CD14-positive monocyte (primary cell): ENCODE measurements at regions not wholly inside any gene's neighbourhood (a gene's known extent, or its start where the extent isn't known, plus 50 kb on each side); places are given as distances from the start of the nearest gene placed in this dataset.

ENCODE experiments used
- DNase-seq, 3 donors: peaks; one replicate each; pipeline ENCODE4 v3.0.0-alpha.2; 2011 to 2022
- H2AFZ ChIP-seq: 2 replicates; pipeline ENCODE4 v1.6.0; 2012; ENCODE audit warnings: mild to moderate bottlenecking, low read depth, low read length, inconsistent platforms; ENCODE audit not compliant: insufficient read depth, poor library complexity, severe bottlenecking
- H3K27ac ChIP-seq, 2 donors: 1 replicate in 1 of 2; 2 replicates in 1 of 2; pipeline ENCODE4 v1.5.1; 2012 to 2013; ENCODE audit warnings: low read length in 2 of 2, control low read depth in 1 of 2, inconsistent platforms in 1 of 2, low read depth in 1 of 2, mild to moderate bottlenecking in 1 of 2
- H3K27me3 ChIP-seq, 2 donors: one replicate each; pipeline versions ENCODE4 v1.6.0 to v1.6.1; 2011 to 2013; ENCODE audit warnings: low read length in 2 of 2; ENCODE audit not compliant: control insufficient read depth in 2 of 2, insufficient read depth in 2 of 2
- H3K36me3 ChIP-seq, 2 donors: replicated peaks in 1 of 2; 1 replicate in 1 of 2; 2 replicates in 1 of 2; pipeline versions ENCODE4 v1.5.1 to v1.6.1; 2012 to 2013; ENCODE audit warnings: low read length in 2 of 2, control low read depth in 1 of 2, inconsistent platforms in 1 of 2, mild to moderate bottlenecking in 1 of 2; ENCODE audit not compliant: insufficient read depth in 2 of 2, control insufficient read depth in 1 of 2
- H3K4me1 ChIP-seq, 2 donors: 1 replicate in 1 of 2; 2 replicates in 1 of 2; pipeline versions ENCODE4 v1.5.1 to v1.6.1; 2012 to 2013; ENCODE audit warnings: low read length in 2 of 2, control low read depth in 1 of 2, inconsistent platforms in 1 of 2, mild to moderate bottlenecking in 1 of 2, moderate library complexity in 1 of 2; ENCODE audit not compliant: insufficient read depth in 2 of 2, control insufficient read depth in 1 of 2
- H3K4me2 ChIP-seq: replicated peaks from 2 replicates; pipeline ENCODE3; 2012; ENCODE audit warnings: low read length, moderate library complexity, mild to moderate bottlenecking; ENCODE audit not compliant: poor library complexity, severe bottlenecking; ENCODE audit errors: extremely low read depth
- H3K4me3 ChIP-seq, 3 experiments: fragments of 200-600 bp in 1 of 3; sonication (generic) in 1 of 3; replicated peaks in 1 of 3; 1 replicate in 2 of 3; 2 replicates in 1 of 3; pipeline ENCODE4 v1.5.1; 2011 to 2013; ENCODE audit warnings: low read length in 3 of 3, mild to moderate bottlenecking in 3 of 3, control low read depth in 2 of 3, low read depth in 2 of 3, inconsistent platforms in 1 of 3, moderate library complexity in 1 of 3
- H3K79me2 ChIP-seq: 2 replicates; pipeline ENCODE4 v1.6.0; 2012; ENCODE audit warnings: mild to moderate bottlenecking, control low read depth, inconsistent platforms, low read length, moderate library complexity; ENCODE audit not compliant: insufficient read depth
- H3K9ac ChIP-seq: 2 replicates; pipeline ENCODE4 v1.6.0; 2017; ENCODE audit warnings: low read length, mild to moderate bottlenecking; ENCODE audit not compliant: insufficient read depth, poor library complexity, severe bottlenecking
- H3K9me3 ChIP-seq, 2 donors: replicated peaks in 1 of 2; 1 replicate in 1 of 2; 2 replicates in 1 of 2; pipeline versions ENCODE4 v1.5.1 to v1.6.1; 2012 to 2013; ENCODE audit warnings: low read length in 2 of 2, control low read depth in 1 of 2; ENCODE audit not compliant: control insufficient read depth in 1 of 2, insufficient read depth in 1 of 2
- H4K20me1 ChIP-seq: 2 replicates; pipeline ENCODE4 v1.6.0; 2012; ENCODE audit warnings: mild to moderate bottlenecking, low read length, control low read depth, moderate library complexity; ENCODE audit not compliant: insufficient read depth
- H3K27ac Mint-ChIP-seq, 7 donors: one replicate each; pipeline ENCODE4 v1.8.0; 2020; ENCODE audit warnings: mild to moderate bottlenecking in 7 of 7, mixed read lengths in 7 of 7, moderate library complexity in 6 of 7, inconsistent platforms in 2 of 7
- H3K27me3 Mint-ChIP-seq, 3 donors: one replicate each; pipeline ENCODE4 v1.8.0; 2021 to 2022; ENCODE audit warnings: low read depth in 3 of 3, mild to moderate bottlenecking in 3 of 3, mixed read lengths in 3 of 3, moderate library complexity in 3 of 3, inconsistent platforms in 1 of 3
- H3K36me3 Mint-ChIP-seq, 2 donors: one replicate each; pipeline ENCODE4 v1.8.0; 2020; ENCODE audit warnings: mixed read lengths in 2 of 2, inconsistent platforms in 1 of 2, mild to moderate bottlenecking in 1 of 2
- H3K4me1 Mint-ChIP-seq: one replicate; pipeline ENCODE4 v1.8.0; 2020; ENCODE audit warnings: mild to moderate bottlenecking, mixed read lengths
- H3K4me3 Mint-ChIP-seq, 2 donors: one replicate each; pipeline ENCODE4 v1.8.0; 2020; ENCODE audit warnings: mild to moderate bottlenecking in 2 of 2, mixed read lengths in 2 of 2, moderate library complexity in 1 of 2
- H3K9me3 Mint-ChIP-seq, 7 donors: one replicate each; pipeline ENCODE4 v1.8.0; 2020 to 2022; ENCODE audit warnings: mixed read lengths in 7 of 7, mild to moderate bottlenecking in 6 of 7, moderate library complexity in 6 of 7, inconsistent platforms in 2 of 7
- CTCF ChIP-seq: fragments of 200-600 bp; IDR thresholded peaks from one replicate; pipeline ENCODE4 v1.8.0; 2022; ENCODE audit warnings: antibody characterized with exemption, mild to moderate bottlenecking
- WGBS: methylation state at CpG from one replicate; pipeline ENCODE4 v1.1.5; 2013; ENCODE audit warnings: missing lambda C conversion rate; ENCODE audit not compliant: insufficient coverage; 5-methylcytosine and 5-hydroxymethylcytosine counted together
- intact Hi-C, 2 donors: fragments of 100-400 bp; cut with micrococcal nuclease; formaldehyde crosslinking; loops; one replicate each; pipeline versions ENCODE4 v1.15.0 to v1.15.1; 2023

- Histone ChIP-seq H3K9ac (no peak overlapping the region), H3K27me3 (no peaks in the 10 kb centered on the region), H3K4me3 (no peak overlapping the region), H3K79me2 (no peaks in the 10 kb centered on the region), H3K4me1 (no peaks in the 10 kb centered on the region), H3K36me3 (no peaks in the 10 kb centered on the region), H3K9me3 (no peaks in the 10 kb centered on the region), H4K20me1 (no peaks in the 10 kb centered on the region), H2AFZ (no peak overlapping the region), H3K4me2 (no peak overlapping the region), H3K27ac (no peak overlapping the region)
- Mint-ChIP-seq H3K27ac (no peak overlapping the region), H3K36me3 (no peaks in the 10 kb centered on the region), H3K9me3 (peaks cover 0 to 2% (median 0%) of the 10 kb centered on the region in 7 donors), H3K4me1 (no peaks in the 10 kb centered on the region), H3K4me3 (no peak overlapping the region), H3K27me3 (peaks cover 0 to 2% (median 2%) of the 10 kb centered on the region in 3 donors)
- no peak for DNase-seq
- intact Hi-C loops = no loop called here
- no CpG with 5 or more reads among the region's 2 CpGs for WGBS
- TF ChIP-seq CTCF = no peak
Observed at GRCh38 chr10:125462845-125463244, 220.1 kb downstream of the TEX36 start.

GRCh38 chr10:125460326-125460725, 222.6 kb downstream of the TEX36 start:
- no peaks in the 10 kb centered on the region for H3K36me3 ChIP-seq
- Mint-ChIP-seq H3K27me3 (peaks cover 0 to 2% (median 0%) of the 10 kb centered on the region in 3 donors), H3K27ac (no peak overlapping the region), H3K36me3 (no peaks in the 10 kb centered on the region), H3K4me1 (no peaks in the 10 kb centered on the region), H3K9me3 (peaks cover 0 to 3% (median 0%) of the 10 kb centered on the region in 7 donors), H3K4me3 (no peak overlapping the region)
- no peak overlapping the region for H2AFZ ChIP-seq
- H3K4me1 ChIP-seq = no peaks in the 10 kb centered on the region
- H3K79me2 ChIP-seq = no peaks in the 10 kb centered on the region
- H3K27me3 ChIP-seq = no peaks in the 10 kb centered on the region
- H3K4me3 ChIP-seq = no peak overlapping the region
- no peaks in the 10 kb centered on the region for H3K9me3 ChIP-seq
- DNase-seq = no peak
- 97% methylated on average over 4 of the region's 4 CpGs for WGBS
- no peak overlapping the region for H3K27ac ChIP-seq
- no peak for TF ChIP-seq CTCF
- H3K4me2 ChIP-seq = no peak overlapping the region
- no peak overlapping the region for H3K9ac ChIP-seq
- intact Hi-C loops = no loop called here
- no peaks in the 10 kb centered on the region for H4K20me1 ChIP-seq
